H1 (cell line): ENCODE measurements at regions not wholly inside any gene's neighbourhood (a gene's known extent, or its start where the extent isn't known, plus 50 kb on each side); places are given as distances from the start of the nearest gene placed in this dataset.

ENCODE experiments used
- ASH2L ChIP-seq: fragments of 200-600, 300-600 bp; sonication (generic); IDR thresholded peaks from one replicate; pipeline ENCODE4 v1.7.1; 2017; ENCODE audit warnings: low read length
- CHD7 ChIP-seq: fragments of 300-600 bp; sonication (generic); IDR thresholded peaks from 2 replicates; pipeline ENCODE4 v1.7.1; 2012; ENCODE audit warnings: low read length, moderate library complexity, mild to moderate bottlenecking, inconsistent platforms; ENCODE audit not compliant: insufficient replicate concordance
- CTCF ChIP-seq, 3 experiments: IDR thresholded peaks; 1 replicate in 2 of 3; 2 replicates in 1 of 3; pipeline versions ENCODE4 v1.5.1 to v1.6.1; 2011; ENCODE audit warnings: low read length in 3 of 3, mild to moderate bottlenecking in 3 of 3, inconsistent platforms in 2 of 3, low read depth in 1 of 3, moderate library complexity in 1 of 3; ENCODE audit not compliant: insufficient read depth in 1 of 3; ENCODE audit errors: control extremely low read depth in 1 of 3
- EGR1 ChIP-seq: IDR thresholded peaks from 2 replicates; pipeline ENCODE4 v1.6.1; 2011; ENCODE audit warnings: low read depth, low read length, borderline replicate concordance
- HDAC6 ChIP-seq: IDR thresholded peaks from one replicate; pipeline ENCODE4 v1.7.1; 2012; ENCODE audit warnings: low read depth, mild to moderate bottlenecking, inconsistent platforms, low read length, moderate library complexity
- JUND ChIP-seq: IDR thresholded peaks from 2 replicates; pipeline ENCODE4 v1.6.1; 2011; ENCODE audit warnings: mild to moderate bottlenecking, improper control_type of control experiment, low read length
- SP1 ChIP-seq: IDR thresholded peaks from 2 replicates; pipeline ENCODE4 v1.6.1; 2011; ENCODE audit warnings: low read depth, low read length
- TCF12 ChIP-seq: IDR thresholded peaks from 2 replicates; pipeline ENCODE4 v1.6.1; 2011; ENCODE audit warnings: low read depth, mild to moderate bottlenecking, low read length
- YY1 ChIP-seq: IDR thresholded peaks from 2 replicates; pipeline ENCODE4 v1.6.1; 2011; ENCODE audit warnings: low read depth, mild to moderate bottlenecking, low read length

- TF ChIP-seq CHD7 (no peak), TCF12 (no peak), ASH2L (no peak), SP1 (no peak), JUND (no peak), HDAC6 (no peak), EGR1 (no peak), CTCF (IDR thresholded peaks at IDR 0.05; ENCODE audit: control extremely low read depth in 1 of 3, insufficient read depth in 1 of 3, low read depth in 1 of 3, low read length in 3 of 3) (no peak), YY1 (no peak)
- TF ChIP-seq, all 59 proteins: peak for 0
These were observed 115.7 kb upstream of the P2RY1 start (continued) for GRCh38 chr3:152719264-152719663.
